ENCODE measurements at regions not wholly inside any gene's neighbourhood (a gene's known extent, or its start where the extent isn't known, plus 50 kb on each side); places are given as distances from the start of the nearest gene placed in this dataset.
"Not testable (repeated sequence)": the region's sequence is repeated elsewhere in the genome, so short reads cannot be mapped to it uniquely, and the experiment has no call there.

- peak overlapping the region; percentile 81 for H3K4me3 ChIP-seq (ENCODE audit: low read length)
- peak overlapping the region; percentile 85 for H3K9ac ChIP-seq (ENCODE audit: low read depth, low read length)
- H3K27ac ChIP-seq (ENCODE audit: low read depth, low read length): peak overlapping the region; percentile 80
- not testable (repeated sequence) for H3K9me3 ChIP-seq (ENCODE audit: insufficient read depth, low read depth, low read length); H3K4me1 ChIP-seq (ENCODE audit: insufficient read depth, low read length); H3K27me3 ChIP-seq (ENCODE audit: insufficient read depth, low read length); H3K36me3 ChIP-seq (ENCODE audit: insufficient read depth, low read length)
- WGBS: 1% methylated on average over 28 of the region's 28 CpGs
Measured at GRCh38 chr4:118591339-118592046, 93.7 kb upstream of the METTL14 start.

- not testable (repeated sequence) for H3K27ac ChIP-seq (ENCODE audit: low read depth, low read length); H3K36me3 ChIP-seq (ENCODE audit: insufficient read depth, low read length); H3K27me3 ChIP-seq (ENCODE audit: insufficient read depth, low read length); H3K4me1 ChIP-seq (ENCODE audit: insufficient read depth, low read length); H3K9me3 ChIP-seq (ENCODE audit: insufficient read depth, low read depth, low read length)
- peak overlapping the region; percentile 81 for H3K4me3 ChIP-seq (ENCODE audit: low read length)
- H3K9ac ChIP-seq (ENCODE audit: low read depth, low read length): peak overlapping the region; percentile 85; the same call in 1 of the 2 replicates
- WGBS: 89% methylated on average over 10 of the region's 14 CpGs
Measured at GRCh38 chr4:118592289-118592688, 92.9 kb upstream of the METTL14 start.

GRCh38 chr4:118595883-118596282 lies 89.3 kb upstream of the METTL14 start:
- H3K27ac ChIP-seq (ENCODE audit: low read depth, low read length); H3K9ac ChIP-seq (ENCODE audit: low read depth, low read length); H3K9me3 ChIP-seq (ENCODE audit: insufficient read depth, low read depth, low read length); H3K36me3 ChIP-seq (ENCODE audit: insufficient read depth, low read length); H3K4me3 ChIP-seq (ENCODE audit: low read length); H3K4me1 ChIP-seq (ENCODE audit: insufficient read depth, low read length); H3K27me3 ChIP-seq (ENCODE audit: insufficient read depth, low read length): not testable (repeated sequence)
- WGBS: no CpG with 5 or more reads among the region's 3 CpGs

GRCh38 chr4:118625097-118625496 lies 60.1 kb upstream of the METTL14 start:
- H3K27me3 ChIP-seq (ENCODE audit: insufficient read depth, low read length); H3K9me3 ChIP-seq (ENCODE audit: insufficient read depth, low read depth, low read length); H3K9ac ChIP-seq (ENCODE audit: low read depth, low read length); H3K4me1 ChIP-seq (ENCODE audit: insufficient read depth, low read length); H3K36me3 ChIP-seq (ENCODE audit: insufficient read depth, low read length); H3K27ac ChIP-seq (ENCODE audit: low read depth, low read length); H3K4me3 ChIP-seq (ENCODE audit: low read length): not testable (repeated sequence)
- WGBS: 98% methylated on average over 4 of the region's 4 CpGs

- H3K27me3 ChIP-seq (ENCODE audit: insufficient read depth, low read length); H3K27ac ChIP-seq (ENCODE audit: low read depth, low read length); H3K4me1 ChIP-seq (ENCODE audit: insufficient read depth, low read length); H3K9ac ChIP-seq (ENCODE audit: low read depth, low read length); H3K4me3 ChIP-seq (ENCODE audit: low read length); H3K9me3 ChIP-seq (ENCODE audit: insufficient read depth, low read depth, low read length): not testable (repeated sequence)
- H3K36me3 ChIP-seq (ENCODE audit: insufficient read depth, low read length): peaks cover 24% of the 10 kb centered on the region
- WGBS: 78% methylated on average over 1 of the region's 2 CpGs
Measured at GRCh38 chr4:118629697-118630096, 55.5 kb upstream of the METTL14 start.

GRCh38 chr4:118630897-118631296 lies 54.3 kb upstream of the METTL14 start:
- not testable (repeated sequence) for H3K27me3 ChIP-seq (ENCODE audit: insufficient read depth, low read length); H3K27ac ChIP-seq (ENCODE audit: low read depth, low read length); H3K9me3 ChIP-seq (ENCODE audit: insufficient read depth, low read depth, low read length); H3K4me1 ChIP-seq (ENCODE audit: insufficient read depth, low read length); H3K4me3 ChIP-seq (ENCODE audit: low read length); H3K9ac ChIP-seq (ENCODE audit: low read depth, low read length)
- WGBS: 97% methylated on average over 2 of the region's 7 CpGs
- peaks cover 24% of the 10 kb centered on the region for H3K36me3 ChIP-seq (ENCODE audit: insufficient read depth, low read length)

GRCh38 chr4:118631321-118632050 lies 53.7 kb upstream of the METTL14 start:
- not testable (repeated sequence) for H3K4me1 ChIP-seq (ENCODE audit: insufficient read depth, low read length); H3K27me3 ChIP-seq (ENCODE audit: insufficient read depth, low read length); H3K27ac ChIP-seq (ENCODE audit: low read depth, low read length); H3K4me3 ChIP-seq (ENCODE audit: low read length); H3K9me3 ChIP-seq (ENCODE audit: insufficient read depth, low read depth, low read length); H3K9ac ChIP-seq (ENCODE audit: low read depth, low read length)
- H3K36me3 ChIP-seq (ENCODE audit: insufficient read depth, low read length): peaks cover 24% of the 10 kb centered on the region
- WGBS: 94% methylated on average over 11 of the region's 11 CpGs

GRCh38 chr4:118633476-118633875 lies 51.7 kb upstream of the METTL14 start:
- H3K4me3 ChIP-seq (ENCODE audit: low read length); H3K27ac ChIP-seq (ENCODE audit: low read depth, low read length); H3K27me3 ChIP-seq (ENCODE audit: insufficient read depth, low read length); H3K9ac ChIP-seq (ENCODE audit: low read depth, low read length); H3K9me3 ChIP-seq (ENCODE audit: insufficient read depth, low read depth, low read length); H3K4me1 ChIP-seq (ENCODE audit: insufficient read depth, low read length): not testable (repeated sequence)
- H3K36me3 ChIP-seq (ENCODE audit: insufficient read depth, low read length): peaks cover 24% of the 10 kb centered on the region
- 97% methylated on average over 21 of the region's 22 CpGs for WGBS

GRCh38 chr4:118634126-118634875 lies 50.9 kb upstream of the METTL14 start:
- not testable (repeated sequence) for H3K4me1 ChIP-seq (ENCODE audit: insufficient read depth, low read length); H3K4me3 ChIP-seq (ENCODE audit: low read length); H3K9me3 ChIP-seq (ENCODE audit: insufficient read depth, low read depth, low read length); H3K27me3 ChIP-seq (ENCODE audit: insufficient read depth, low read length); H3K27ac ChIP-seq (ENCODE audit: low read depth, low read length); H3K9ac ChIP-seq (ENCODE audit: low read depth, low read length)
- peaks cover 22% of the 10 kb centered on the region for H3K36me3 ChIP-seq (ENCODE audit: insufficient read depth, low read length)
- 95% methylated on average over 32 of the region's 33 CpGs for WGBS

Data from HUES64 (cell line).